Caco-2 (cell line): ENCODE measurements at regions not wholly inside any gene's neighbourhood (a gene's known extent, or its start where the extent isn't known, plus 50 kb on each side); places are given as distances from the start of the nearest gene placed in this dataset.

Experiments
- BruUV-seq: library from RNA; stranded (reverse); fragments of 400-500 nt; replicated peaks from 2 replicates; lab custom pipeline; 2021; lab: Mats Ljungman, UMichigan
- CTCF ChIA-PET: fragments of 300-600 bp; sonication (Branson Sonifier 250); formaldehyde crosslinking; loops from one replicate; lab custom pipeline; 2022; ENCODE audit warnings: antibody characterized with exemption; lab: Charles Lee
- POLR2A ChIA-PET: fragments of 300-600 bp; sonication (Branson Sonifier 250); formaldehyde crosslinking; loops from one replicate; lab custom pipeline; 2022; ENCODE audit warnings: antibody characterized with exemption; lab: Charles Lee
- DNase-seq, 2 experiments: peaks; one replicate each; pipeline versions ENCODE4 v3.0.0 to v3.0.0-alpha.2; 2020 to 2022
- H3K27me3 ChIP-seq: replicated peaks from 2 replicates; pipeline ENCODE4 v1.6.0; 2011; ENCODE audit warnings: low read length; ENCODE audit not compliant: control insufficient read depth, insufficient read depth
- H3K36me3 ChIP-seq: 2 replicates; pipeline ENCODE4 v1.5.1; 2011; ENCODE audit warnings: low read length; ENCODE audit not compliant: control insufficient read depth, insufficient read depth
- H3K4me1 ChIP-seq: fragments of 250-450 bp; sonication (Bioruptor Pico); 2 replicates; pipeline ENCODE4 v1.5.1; 2020; ENCODE audit warnings: mild to moderate bottlenecking
- H3K4me3 ChIP-seq: 2 replicates; pipeline ENCODE4 v1.5.1; 2011; ENCODE audit warnings: low read depth, mild to moderate bottlenecking, control low read depth, low read length
- H3K9me3 ChIP-seq: fragments of 250-450 bp; sonication (Bioruptor Pico); 2 replicates; pipeline ENCODE4 v1.5.1; 2020; ENCODE audit warnings: mild to moderate bottlenecking, moderate library complexity
- H3K27ac Mint-ChIP-seq: one replicate; pipeline ENCODE4 v1.8.0; 2022; ENCODE audit warnings: mixed read lengths; ENCODE audit not compliant: unreplicated experiment
- H3K27me3 Mint-ChIP-seq: one replicate; pipeline ENCODE4 v1.8.0; 2022; ENCODE audit warnings: mixed read lengths; ENCODE audit not compliant: insufficient read depth, unreplicated experiment
- H3K36me3 Mint-ChIP-seq: one replicate; pipeline ENCODE4 v1.8.0; 2022; ENCODE audit warnings: mild to moderate bottlenecking, mixed read lengths; ENCODE audit not compliant: insufficient read depth, unreplicated experiment
- H3K4me1 Mint-ChIP-seq: one replicate; pipeline ENCODE4 v1.8.0; 2022; ENCODE audit warnings: low read depth, mixed read lengths; ENCODE audit not compliant: unreplicated experiment
- H3K4me3 Mint-ChIP-seq: one replicate; pipeline ENCODE4 v1.8.0; 2022; ENCODE audit warnings: mild to moderate bottlenecking, moderate library complexity, mixed read lengths; ENCODE audit not compliant: unreplicated experiment
- H3K9me3 Mint-ChIP-seq: one replicate; pipeline ENCODE4 v1.8.0; 2022; ENCODE audit warnings: mixed read lengths; ENCODE audit not compliant: unreplicated experiment
- CTCF ChIP-seq, 2 experiments: fragments of 200-600 bp in 1 of 2; IDR thresholded peaks; 1 replicate in 1 of 2; 2 replicates in 1 of 2; pipeline versions ENCODE4 v1.5.1 to v1.8.0; 2011 to 2022; ENCODE audit warnings: antibody characterized with exemption in 1 of 2, control low read depth in 1 of 2, inconsistent platforms in 1 of 2, low read depth in 1 of 2, low read length in 1 of 2, mild to moderate bottlenecking in 1 of 2, moderate library complexity in 1 of 2; ENCODE audit not compliant: insufficient read depth in 1 of 2, severe bottlenecking in 1 of 2, unreplicated experiment in 1 of 2
- intact Hi-C: fragments of 100-400 bp; cut with micrococcal nuclease; formaldehyde crosslinking; loops from one replicate; pipeline ENCODE4 v1.10.0; 2022; ENCODE audit not compliant: unreplicated experiment

GRCh38 chr13:105291987-105292386, 1243.5 kb downstream of the EFNB2 start:
- BruUV-seq = no TSS peak
- Histone ChIP-seq H3K4me1 (no peaks in the 10 kb centered on the region), H3K9me3 (no peaks in the 10 kb centered on the region), H3K27me3 (no peaks in the 10 kb centered on the region), H3K36me3 (no peaks in the 10 kb centered on the region), H3K4me3 (no peak overlapping the region)
- no peak for DNase-seq
- intact Hi-C loops = no loop called here
- no peaks in the 10 kb centered on the region for H3K4me1 Mint-ChIP-seq
- TF ChIP-seq CTCF (IDR thresholded peaks at IDR 0.05; ENCODE audit: insufficient read depth in 1 of 2, low read depth in 1 of 2, low read length in 1 of 2, severe bottlenecking in 1 of 2, unreplicated experiment in 1 of 2) = no peak
- no peak overlapping the region for H3K4me3 Mint-ChIP-seq
- H3K36me3 Mint-ChIP-seq = no peaks in the 10 kb centered on the region
- POLR2A ChIA-PET = no interaction called here
- H3K27me3 Mint-ChIP-seq = no peaks in the 10 kb centered on the region
- H3K27ac Mint-ChIP-seq = no peak overlapping the region
- CTCF ChIA-PET = no interaction called here
- H3K9me3 Mint-ChIP-seq = no peaks in the 10 kb centered on the region

DNA sequence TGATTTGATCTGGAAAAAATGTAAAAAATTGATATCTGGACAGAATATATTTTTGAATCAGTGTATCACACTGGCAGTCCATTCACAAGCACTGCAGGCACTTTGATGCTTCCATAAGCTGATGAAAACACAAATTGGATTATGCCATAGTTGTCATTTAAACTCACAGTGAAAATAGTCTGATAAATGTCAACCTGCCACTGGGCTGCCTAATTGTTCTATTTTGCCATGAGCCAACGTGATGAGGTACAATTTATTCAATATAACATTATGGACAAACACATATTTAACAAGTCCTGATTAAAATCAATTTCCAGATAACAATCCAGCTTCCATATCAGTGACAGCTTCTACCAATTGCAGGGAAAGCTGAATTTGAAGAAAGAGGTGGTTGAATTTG, 1244.9 kb downstream of the EFNB2 start:
- no peak overlapping the region for H3K4me3 ChIP-seq
- no peak for TF ChIP-seq CTCF (IDR thresholded peaks at IDR 0.05; ENCODE audit: insufficient read depth in 1 of 2, low read depth in 1 of 2, low read length in 1 of 2, severe bottlenecking in 1 of 2, unreplicated experiment in 1 of 2)
- Mint-ChIP-seq H3K36me3 (no peaks in the 10 kb centered on the region), H3K9me3 (no peaks in the 10 kb centered on the region), H3K27ac (no peak overlapping the region), H3K4me1 (no peaks in the 10 kb centered on the region), H3K27me3 (peaks cover 1% of the 10 kb centered on the region), H3K4me3 (no peak overlapping the region)
- H3K36me3 ChIP-seq = no peaks in the 10 kb centered on the region
- DNase-seq = no peak
- BruUV-seq = no TSS peak
- POLR2A ChIA-PET = no interaction called here
- no peaks in the 10 kb centered on the region for H3K27me3 ChIP-seq
- H3K9me3 ChIP-seq = no peaks in the 10 kb centered on the region
- CTCF ChIA-PET = no interaction called here
- intact Hi-C loops = no loop called here
- no peaks in the 10 kb centered on the region for H3K4me1 ChIP-seq

GRCh38 chr13:105285526-105285925, 1249.9 kb downstream of the EFNB2 start:
- no peak for DNase-seq
- Histone ChIP-seq H3K27me3 (no peaks in the 10 kb centered on the region), H3K36me3 (no peaks in the 10 kb centered on the region), H3K4me1 (no peaks in the 10 kb centered on the region), H3K4me3 (no peak overlapping the region), H3K9me3 (no peaks in the 10 kb centered on the region)
- ChIA-PET CTCF (no interaction called here), POLR2A (no interaction called here)
- H3K4me1 Mint-ChIP-seq = no peaks in the 10 kb centered on the region
- H3K27me3 Mint-ChIP-seq = peaks cover 11% of the 10 kb centered on the region
- BruUV-seq = no TSS peak
- no peak overlapping the region for H3K4me3 Mint-ChIP-seq
- no peaks in the 10 kb centered on the region for H3K36me3 Mint-ChIP-seq
- no peaks in the 10 kb centered on the region for H3K9me3 Mint-ChIP-seq
- no peak for TF ChIP-seq CTCF (IDR thresholded peaks at IDR 0.05; ENCODE audit: insufficient read depth in 1 of 2, low read depth in 1 of 2, low read length in 1 of 2, severe bottlenecking in 1 of 2, unreplicated experiment in 1 of 2)
- H3K27ac Mint-ChIP-seq = no peak overlapping the region
- intact Hi-C loops = no loop called here
